Caco-2 (cell line): ENCODE measurements at regions not wholly inside any gene's neighbourhood (a gene's known extent, or its start where the extent isn't known, plus 50 kb on each side); places are given as distances from the start of the nearest gene placed in this dataset.

Source experiments
- BruUV-seq: library from RNA; stranded (reverse); fragments of 400-500 nt; replicated peaks from 2 replicates; lab custom pipeline; 2021; lab: Mats Ljungman, UMichigan
- CTCF ChIA-PET: fragments of 300-600 bp; sonication (Branson Sonifier 250); formaldehyde crosslinking; loops from one replicate; lab custom pipeline; 2022; ENCODE audit warnings: antibody characterized with exemption; lab: Charles Lee
- POLR2A ChIA-PET: fragments of 300-600 bp; sonication (Branson Sonifier 250); formaldehyde crosslinking; loops from one replicate; lab custom pipeline; 2022; ENCODE audit warnings: antibody characterized with exemption; lab: Charles Lee
- DNase-seq, 2 experiments: peaks; one replicate each; pipeline versions ENCODE4 v3.0.0 to v3.0.0-alpha.2; 2020 to 2022
- H3K27me3 ChIP-seq: replicated peaks from 2 replicates; pipeline ENCODE4 v1.6.0; 2011; ENCODE audit warnings: low read length; ENCODE audit not compliant: control insufficient read depth, insufficient read depth
- H3K36me3 ChIP-seq: 2 replicates; pipeline ENCODE4 v1.5.1; 2011; ENCODE audit warnings: low read length; ENCODE audit not compliant: control insufficient read depth, insufficient read depth
- H3K4me1 ChIP-seq: fragments of 250-450 bp; sonication (Bioruptor Pico); 2 replicates; pipeline ENCODE4 v1.5.1; 2020; ENCODE audit warnings: mild to moderate bottlenecking
- H3K4me3 ChIP-seq: 2 replicates; pipeline ENCODE4 v1.5.1; 2011; ENCODE audit warnings: low read depth, mild to moderate bottlenecking, control low read depth, low read length
- H3K9me3 ChIP-seq: fragments of 250-450 bp; sonication (Bioruptor Pico); 2 replicates; pipeline ENCODE4 v1.5.1; 2020; ENCODE audit warnings: mild to moderate bottlenecking, moderate library complexity
- H3K27ac Mint-ChIP-seq: one replicate; pipeline ENCODE4 v1.8.0; 2022; ENCODE audit warnings: mixed read lengths; ENCODE audit not compliant: unreplicated experiment
- H3K27me3 Mint-ChIP-seq: one replicate; pipeline ENCODE4 v1.8.0; 2022; ENCODE audit warnings: mixed read lengths; ENCODE audit not compliant: insufficient read depth, unreplicated experiment
- H3K36me3 Mint-ChIP-seq: one replicate; pipeline ENCODE4 v1.8.0; 2022; ENCODE audit warnings: mild to moderate bottlenecking, mixed read lengths; ENCODE audit not compliant: insufficient read depth, unreplicated experiment
- H3K4me1 Mint-ChIP-seq: one replicate; pipeline ENCODE4 v1.8.0; 2022; ENCODE audit warnings: low read depth, mixed read lengths; ENCODE audit not compliant: unreplicated experiment
- H3K4me3 Mint-ChIP-seq: one replicate; pipeline ENCODE4 v1.8.0; 2022; ENCODE audit warnings: mild to moderate bottlenecking, moderate library complexity, mixed read lengths; ENCODE audit not compliant: unreplicated experiment
- H3K9me3 Mint-ChIP-seq: one replicate; pipeline ENCODE4 v1.8.0; 2022; ENCODE audit warnings: mixed read lengths; ENCODE audit not compliant: unreplicated experiment
- intact Hi-C: fragments of 100-400 bp; cut with micrococcal nuclease; formaldehyde crosslinking; loops from one replicate; pipeline ENCODE4 v1.10.0; 2022; ENCODE audit not compliant: unreplicated experiment
- TF ChIP-seq, protein P1 (sequence below), 2 experiments: fragments of 200-600 bp in 1 of 2; IDR thresholded peaks; 1 replicate in 1 of 2; 2 replicates in 1 of 2; pipeline versions ENCODE4 v1.5.1 to v1.8.0; 2011 to 2022; ENCODE audit warnings: antibody characterized with exemption in 1 of 2, control low read depth in 1 of 2, inconsistent platforms in 1 of 2, low read depth in 1 of 2, low read length in 1 of 2, mild to moderate bottlenecking in 1 of 2, moderate library complexity in 1 of 2; ENCODE audit not compliant: insufficient read depth in 1 of 2, severe bottlenecking in 1 of 2, unreplicated experiment in 1 of 2

DNA sequence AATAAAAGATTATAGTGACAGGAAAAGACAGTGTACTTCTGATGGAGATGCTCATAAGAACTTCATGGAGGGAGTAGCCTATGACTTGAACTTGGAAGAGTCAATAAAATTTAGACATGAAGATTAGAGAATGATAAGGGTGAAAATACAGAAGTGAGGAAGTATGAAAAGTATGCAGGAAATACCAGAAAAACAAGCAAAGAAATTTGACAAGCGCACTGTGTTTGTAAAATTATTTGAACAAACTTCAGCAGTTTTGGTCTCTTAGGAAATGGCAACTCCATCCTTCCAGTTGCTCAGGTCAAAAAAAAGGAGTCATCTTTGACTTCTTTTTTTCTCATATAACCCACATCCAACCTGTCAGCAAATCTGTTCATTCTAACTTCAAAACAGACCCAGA is 864.0 kb upstream of the ZEB2 start:
- Histone ChIP-seq H3K36me3 (no peaks in the 10 kb centered on the region), H3K9me3 (no peaks in the 10 kb centered on the region), H3K4me1 (no peaks in the 10 kb centered on the region), H3K4me3 (no peak overlapping the region), H3K27me3 (no peaks in the 10 kb centered on the region)
- TF ChIP-seq, protein P1, sequence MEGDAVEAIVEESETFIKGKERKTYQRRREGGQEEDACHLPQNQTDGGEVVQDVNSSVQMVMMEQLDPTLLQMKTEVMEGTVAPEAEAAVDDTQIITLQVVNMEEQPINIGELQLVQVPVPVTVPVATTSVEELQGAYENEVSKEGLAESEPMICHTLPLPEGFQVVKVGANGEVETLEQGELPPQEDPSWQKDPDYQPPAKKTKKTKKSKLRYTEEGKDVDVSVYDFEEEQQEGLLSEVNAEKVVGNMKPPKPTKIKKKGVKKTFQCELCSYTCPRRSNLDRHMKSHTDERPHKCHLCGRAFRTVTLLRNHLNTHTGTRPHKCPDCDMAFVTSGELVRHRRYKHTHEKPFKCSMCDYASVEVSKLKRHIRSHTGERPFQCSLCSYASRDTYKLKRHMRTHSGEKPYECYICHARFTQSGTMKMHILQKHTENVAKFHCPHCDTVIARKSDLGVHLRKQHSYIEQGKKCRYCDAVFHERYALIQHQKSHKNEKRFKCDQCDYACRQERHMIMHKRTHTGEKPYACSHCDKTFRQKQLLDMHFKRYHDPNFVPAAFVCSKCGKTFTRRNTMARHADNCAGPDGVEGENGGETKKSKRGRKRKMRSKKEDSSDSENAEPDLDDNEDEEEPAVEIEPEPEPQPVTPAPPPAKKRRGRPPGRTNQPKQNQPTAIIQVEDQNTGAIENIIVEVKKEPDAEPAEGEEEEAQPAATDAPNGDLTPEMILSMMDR (IDR thresholded peaks at IDR 0.05; ENCODE audit: insufficient read depth in 1 of 2, low read depth in 1 of 2, low read length in 1 of 2, severe bottlenecking in 1 of 2, unreplicated experiment in 1 of 2) = no peak
- Mint-ChIP-seq H3K36me3 (no peaks in the 10 kb centered on the region), H3K9me3 (no peaks in the 10 kb centered on the region), H3K4me1 (no peaks in the 10 kb centered on the region), H3K27me3 (peaks cover 4% of the 10 kb centered on the region), H3K4me3 (no peak overlapping the region), H3K27ac (no peak overlapping the region)
- intact Hi-C loops = no loop called here
- POLR2A ChIA-PET = no interaction called here
- DNase-seq = no peak
- CTCF ChIA-PET = no interaction called here
- no TSS peak for BruUV-seq

DNA sequence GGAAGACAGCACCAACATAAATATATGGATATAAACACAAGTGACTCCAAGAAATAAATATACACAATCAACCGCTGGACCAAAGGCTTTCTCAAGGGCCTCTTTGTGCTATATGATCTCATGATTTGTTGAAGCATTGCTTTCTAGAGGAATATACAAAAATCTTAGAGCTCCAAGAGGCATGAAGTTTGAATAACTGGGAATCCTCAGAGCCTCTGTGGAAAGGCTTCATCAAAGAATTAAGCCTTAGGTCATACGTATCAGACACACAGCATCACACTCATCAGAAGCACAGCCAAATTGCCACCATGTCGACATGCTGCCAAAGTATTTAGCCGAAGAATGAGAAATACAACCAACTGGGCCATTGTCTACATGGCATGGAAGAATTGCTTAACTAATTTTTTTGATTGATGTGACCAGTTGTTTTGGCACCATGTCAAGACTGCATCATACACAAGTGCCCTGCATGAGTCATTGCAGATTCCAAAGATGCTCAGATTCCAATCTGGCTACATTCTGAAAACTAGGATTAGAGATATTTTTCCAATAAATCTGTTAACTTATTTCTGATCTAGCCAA is 860.6 kb upstream of the ZEB2 start:
- no peak for DNase-seq
- Mint-ChIP-seq H3K4me1 (no peaks in the 10 kb centered on the region), H3K27me3 (no peaks in the 10 kb centered on the region), H3K36me3 (no peaks in the 10 kb centered on the region), H3K9me3 (no peaks in the 10 kb centered on the region), H3K4me3 (no peak overlapping the region), H3K27ac (no peak overlapping the region)
- H3K4me1 ChIP-seq = no peaks in the 10 kb centered on the region
- no peak overlapping the region for H3K4me3 ChIP-seq
- intact Hi-C loops = no loop called here
- CTCF ChIA-PET = no interaction called here
- POLR2A ChIA-PET = no interaction called here
- H3K36me3 ChIP-seq = no peaks in the 10 kb centered on the region
- TF ChIP-seq, protein P1 (IDR thresholded peaks at IDR 0.05; ENCODE audit: insufficient read depth in 1 of 2, low read depth in 1 of 2, low read length in 1 of 2, severe bottlenecking in 1 of 2, unreplicated experiment in 1 of 2) = no peak
- BruUV-seq = no TSS peak
- H3K27me3 ChIP-seq = no peaks in the 10 kb centered on the region
- no peaks in the 10 kb centered on the region for H3K9me3 ChIP-seq

DNA sequence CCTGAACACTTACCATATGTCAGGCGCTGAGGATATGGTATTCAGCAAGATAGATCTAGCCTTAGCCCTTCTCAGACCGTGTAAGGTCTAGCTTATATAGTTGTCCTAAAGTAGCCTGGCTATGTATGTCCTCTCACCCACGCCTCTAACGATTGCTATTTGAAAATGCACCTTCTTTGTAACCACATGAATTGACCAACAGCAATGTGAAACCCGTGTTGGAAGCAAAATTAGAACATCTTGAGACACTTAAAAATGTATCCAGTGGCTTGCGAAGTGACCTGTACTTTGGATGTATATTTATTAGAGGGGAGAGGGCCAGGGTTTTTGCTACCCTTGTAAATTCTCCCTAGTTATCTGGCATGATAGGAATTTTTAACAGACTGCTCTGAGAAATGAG is 860.0 kb upstream of the ZEB2 start:
- Histone ChIP-seq H3K36me3 (no peaks in the 10 kb centered on the region), H3K9me3 (no peaks in the 10 kb centered on the region), H3K27me3 (no peaks in the 10 kb centered on the region), H3K4me1 (no peaks in the 10 kb centered on the region), H3K4me3 (no peak overlapping the region)
- intact Hi-C loops = no loop called here
- Mint-ChIP-seq H3K9me3 (no peaks in the 10 kb centered on the region), H3K27ac (no peak overlapping the region), H3K27me3 (no peaks in the 10 kb centered on the region), H3K4me1 (no peaks in the 10 kb centered on the region), H3K36me3 (no peaks in the 10 kb centered on the region), H3K4me3 (no peak overlapping the region)
- CTCF ChIA-PET = no interaction called here
- TF ChIP-seq, protein P1 (IDR thresholded peaks at IDR 0.05; ENCODE audit: insufficient read depth in 1 of 2, low read depth in 1 of 2, low read length in 1 of 2, severe bottlenecking in 1 of 2, unreplicated experiment in 1 of 2) = no peak
- POLR2A ChIA-PET = no interaction called here
- BruUV-seq = no TSS peak
- DNase-seq = no peak
